GM13976 (cell line): ENCODE measurements at regions not wholly inside any gene's neighbourhood (a gene's known extent, or its start where the extent isn't known, plus 50 kb on each side); places are given as distances from the start of the nearest gene placed in this dataset.
"Not testable (repeated sequence)": the region's sequence is repeated elsewhere in the genome, so short reads cannot be mapped to it uniquely, and the experiment has no call there.

Source experiments
- DNase-seq: peaks from one replicate; pipeline ENCODE4 v3.0.0; 2012; ENCODE audit warnings: low spot score
- in situ Hi-C: fragments of 300-500 bp; cut with MboI; formaldehyde crosslinking; loops from one replicate; pipeline ENCODE4 v1.12.0; 2022; ENCODE audit warnings: low sequenced_read_pairs, mixed read lengths, inconsistent platforms; ENCODE audit not compliant: unreplicated experiment

DNA sequence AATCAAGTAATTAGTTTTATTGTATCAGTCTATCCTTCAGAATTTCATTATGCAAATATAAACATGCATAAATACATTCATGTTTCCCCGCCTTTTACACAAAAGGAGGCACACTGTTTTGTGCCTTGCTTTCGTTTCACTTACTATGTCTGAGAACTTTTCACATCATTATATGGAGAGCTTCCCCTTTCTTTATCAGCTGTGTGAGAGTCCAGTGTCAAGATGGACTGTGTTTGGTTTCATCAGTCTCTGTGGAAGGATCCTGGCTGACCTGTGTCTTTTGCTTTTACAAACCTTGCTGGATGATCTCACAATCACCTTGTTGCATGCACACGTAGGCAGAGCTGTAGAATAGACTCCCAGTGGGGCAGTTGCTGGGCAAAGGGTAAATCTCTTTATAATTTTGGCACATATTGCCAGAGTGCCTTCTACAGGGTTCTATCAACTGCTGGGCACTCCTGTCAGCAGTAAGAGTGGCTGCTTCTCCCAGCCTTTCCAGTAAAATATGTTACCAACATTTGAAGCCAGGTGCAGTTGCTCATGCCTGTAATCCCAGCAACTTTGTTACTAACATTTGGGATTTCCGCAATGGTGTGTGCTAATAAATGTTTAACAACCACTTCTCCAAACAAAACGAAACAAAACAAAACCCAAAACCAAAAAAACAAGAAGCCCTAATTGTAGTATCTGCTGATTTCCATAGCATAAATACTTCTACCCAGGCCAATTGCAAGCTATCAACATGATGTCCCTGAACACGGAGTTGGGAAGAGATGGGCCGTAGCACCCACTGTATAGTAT is 270.0 kb upstream of the PLGLB1 start:
- DNase-seq, in situ Hi-C loops: not testable (repeated sequence)

DNA sequence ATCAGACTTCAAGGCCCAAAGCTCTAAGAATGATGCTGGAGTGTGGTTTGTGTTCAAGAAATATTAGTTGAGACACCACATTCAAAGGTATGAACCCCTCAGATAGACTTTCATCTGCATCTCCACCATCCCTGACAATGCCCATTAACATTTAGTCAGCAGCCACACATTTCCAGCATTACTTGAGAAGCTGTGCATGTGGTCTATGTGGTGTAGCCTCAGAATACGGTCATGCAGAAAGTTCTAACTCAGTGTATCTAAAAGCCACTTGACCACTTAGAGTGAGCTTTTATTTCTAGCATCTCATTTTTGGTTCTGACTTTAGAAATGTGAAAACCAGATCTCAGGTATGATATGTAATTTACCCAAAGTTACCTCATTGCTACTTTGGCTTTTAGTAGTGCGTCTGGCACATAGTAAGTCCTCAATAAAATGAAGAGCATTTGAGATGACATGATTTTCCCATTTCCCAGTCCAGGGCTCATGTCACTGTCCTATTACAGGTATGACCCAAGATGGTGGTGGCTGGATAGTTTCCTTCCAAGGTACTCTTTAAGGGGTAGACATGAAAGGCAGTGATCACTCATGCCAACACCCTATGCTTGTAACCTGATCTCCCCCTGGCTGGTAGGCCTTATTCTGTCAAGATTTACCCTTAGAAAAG is 272.4 kb upstream of the PLGLB1 start:
- in situ Hi-C loops, DNase-seq: not testable (repeated sequence)

DNA sequence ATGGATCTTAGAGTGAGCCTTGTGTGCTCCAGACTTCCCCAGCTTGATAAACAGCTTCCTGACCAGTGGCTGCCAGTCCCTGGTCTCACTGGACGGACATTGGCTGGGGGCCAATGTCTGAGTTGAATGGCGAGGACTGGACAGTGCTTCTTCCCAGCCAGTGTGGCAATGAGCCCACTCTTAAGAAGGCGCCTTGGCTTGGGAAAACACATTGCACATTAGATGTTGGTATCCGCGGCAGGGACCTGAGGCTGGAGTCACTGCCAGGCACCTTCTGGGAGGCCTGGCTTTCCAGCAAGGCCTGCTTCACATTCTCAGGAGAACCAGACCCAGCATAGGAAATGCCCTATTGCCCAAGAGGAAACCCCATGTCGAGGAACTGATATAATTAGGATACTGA is 273.5 kb upstream of the PLGLB1 start:
- in situ Hi-C loops, DNase-seq: not testable (repeated sequence)

DNA sequence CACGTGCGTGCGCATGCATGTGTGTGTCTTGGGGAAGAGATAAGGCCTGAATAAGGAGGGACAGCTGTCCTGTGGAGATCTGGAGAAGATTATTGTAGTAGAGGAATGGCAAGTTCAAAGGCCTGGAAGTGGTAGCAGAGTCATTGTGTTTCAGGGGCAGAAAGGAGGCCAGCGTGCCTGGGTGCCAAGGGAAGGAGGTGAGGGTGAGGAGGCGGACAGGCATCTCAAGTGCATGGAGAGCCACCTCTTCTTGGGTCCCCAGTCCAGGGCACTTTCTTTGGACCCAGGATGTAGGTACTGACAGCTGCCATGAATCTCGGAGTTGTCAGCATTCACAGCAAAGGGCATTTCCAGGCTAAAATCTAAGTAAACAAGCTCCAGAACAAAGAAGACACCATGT is 279.7 kb upstream of the PLGLB1 start:
- in situ Hi-C loops, DNase-seq: not testable (repeated sequence)

DNA sequence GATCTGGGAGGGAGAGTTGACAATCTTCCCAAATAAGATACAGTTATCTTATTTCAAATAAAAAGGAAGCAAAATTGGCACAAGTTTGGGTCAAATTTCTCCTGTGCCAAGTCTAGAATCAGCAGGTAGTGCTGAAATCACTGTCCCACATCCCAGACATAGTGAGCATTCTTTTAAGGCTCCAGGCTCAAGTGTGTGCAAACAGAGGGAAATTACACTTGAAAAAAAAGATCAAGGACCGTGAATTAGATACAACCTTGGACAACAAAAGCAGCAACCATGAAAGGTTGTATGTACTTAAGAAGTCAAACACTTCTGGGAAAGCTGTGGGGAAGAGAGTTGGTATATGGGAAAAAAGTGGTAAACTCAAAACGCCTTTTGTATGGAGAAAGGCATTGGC is 280.2 kb upstream of the PLGLB1 start:
- DNase-seq, in situ Hi-C loops: not testable (repeated sequence)

DNA sequence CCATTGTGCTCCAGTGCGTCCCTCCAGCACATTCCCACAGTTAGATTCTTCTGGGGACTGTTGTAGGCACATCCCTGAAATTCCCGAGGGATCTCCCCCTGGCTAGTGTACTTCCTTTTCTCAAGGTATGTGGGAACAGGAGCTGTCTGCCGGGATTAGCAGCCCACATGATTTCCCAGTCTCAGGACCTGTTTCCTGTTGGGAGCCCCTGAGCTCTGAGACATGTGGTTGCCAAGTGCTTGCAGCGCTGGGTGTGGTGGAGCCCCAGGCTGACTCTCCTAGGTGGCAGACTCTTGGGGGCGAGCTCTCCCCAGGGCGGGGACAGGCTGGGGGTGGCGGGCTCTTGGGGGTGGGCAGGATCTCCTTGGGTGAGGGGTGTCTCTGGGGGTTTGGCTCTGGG is 287.0 kb upstream of the PLGLB1 start:
- DNase-seq, in situ Hi-C loops: not testable (repeated sequence)

DNA sequence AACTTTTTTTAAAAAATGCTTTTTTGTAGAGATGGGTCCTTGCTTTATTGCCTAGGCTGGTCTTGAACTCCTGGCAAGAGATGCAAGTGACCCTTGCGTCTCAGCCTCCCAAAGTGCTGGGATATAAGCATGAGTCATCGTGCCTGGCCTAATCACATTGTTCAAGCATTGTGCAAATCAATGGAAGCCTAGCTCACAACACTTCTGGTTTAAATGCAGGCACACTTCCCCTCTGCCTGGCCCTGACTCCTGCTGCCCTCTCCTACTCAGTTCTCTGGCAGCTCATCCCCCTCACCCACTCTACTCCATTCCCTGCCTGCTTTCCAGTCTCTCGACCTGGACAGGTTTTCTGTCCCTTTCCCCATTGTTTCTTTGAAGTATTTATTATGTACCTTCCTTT is 288.1 kb upstream of the PLGLB1 start:
- DNase-seq, in situ Hi-C loops: not testable (repeated sequence)

DNA sequence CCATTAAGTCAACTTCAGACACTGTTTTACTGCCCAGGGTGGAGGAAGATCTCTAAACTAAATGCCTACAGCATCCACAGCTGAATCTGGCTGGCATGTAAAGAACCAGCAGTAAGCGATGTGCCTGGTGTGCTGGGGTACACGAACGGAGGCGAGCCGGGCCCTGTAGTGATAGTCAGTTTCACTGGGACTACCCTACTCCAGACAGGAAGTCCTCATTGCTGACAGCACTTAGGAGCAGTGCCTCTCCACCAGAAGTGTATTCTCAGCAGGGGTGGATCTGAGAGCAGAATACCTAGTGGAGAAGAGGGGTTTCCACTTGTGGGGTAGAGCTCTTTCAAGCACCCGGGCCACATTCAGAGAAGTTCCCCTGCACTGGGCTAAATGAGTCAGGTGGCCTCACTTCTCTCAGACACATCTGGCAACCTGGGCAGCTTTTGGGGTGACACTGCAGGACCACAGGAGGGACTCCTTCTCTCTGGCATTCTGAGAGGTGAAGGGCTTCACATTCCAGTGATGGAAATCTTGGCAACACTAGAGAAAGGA is 290.3 kb upstream of the PLGLB1 start:
- in situ Hi-C loops, DNase-seq: not testable (repeated sequence)

DNA sequence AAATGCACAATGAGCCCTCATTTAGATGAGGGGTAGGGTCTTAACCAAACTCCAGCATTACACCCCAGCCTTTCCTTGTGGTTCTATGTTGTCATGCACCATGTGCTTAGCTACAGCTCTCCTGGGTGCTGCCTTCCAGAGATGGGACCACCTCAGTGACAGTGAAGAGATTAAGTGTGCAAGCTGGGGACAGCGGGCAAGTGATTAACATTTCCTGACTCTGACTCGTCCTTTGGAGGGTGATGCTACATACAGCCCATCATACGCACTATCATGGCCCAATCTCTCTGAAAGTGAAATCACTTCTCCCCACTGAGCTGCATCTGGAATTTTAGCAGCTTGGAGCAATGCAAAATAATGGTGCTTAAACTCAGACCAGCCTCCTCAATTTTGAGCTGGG is 293.0 kb upstream of the PLGLB1 start:
- DNase-seq, in situ Hi-C loops: not testable (repeated sequence)

DNA sequence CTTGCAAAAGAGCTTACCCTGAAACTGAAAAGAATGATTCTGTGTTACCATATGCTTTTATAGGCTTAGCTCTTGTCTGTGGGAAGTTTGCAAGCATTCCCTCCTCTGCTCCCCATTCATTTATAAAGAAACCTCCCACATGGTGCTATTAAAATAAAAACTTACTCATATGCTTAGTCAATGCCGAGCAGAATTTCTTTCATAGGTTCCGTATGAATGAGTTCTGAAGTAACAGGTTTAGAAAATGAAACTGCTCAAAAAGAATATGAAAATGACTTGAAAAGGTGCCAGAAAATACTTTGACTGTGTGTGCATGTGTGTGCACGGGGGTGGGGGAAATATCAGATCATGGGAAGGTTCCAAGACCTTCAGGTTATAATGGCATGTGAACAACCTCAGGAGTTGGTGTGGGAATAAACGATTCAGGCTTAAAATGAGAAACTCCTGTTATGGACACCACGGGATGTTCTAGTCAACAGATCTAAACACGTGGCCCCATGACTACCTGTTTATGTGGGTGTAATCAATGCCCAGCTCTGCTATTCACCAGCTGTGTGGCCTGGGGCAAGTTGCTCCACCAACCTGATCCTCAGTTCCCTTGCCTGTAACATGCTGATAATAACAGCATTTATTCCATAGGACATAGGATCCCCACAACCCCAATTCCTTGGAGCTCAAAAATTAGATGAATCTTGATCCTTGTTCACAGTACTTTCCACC is 293.7 kb upstream of the PLGLB1 start:
- DNase-seq, in situ Hi-C loops: not testable (repeated sequence)

DNA sequence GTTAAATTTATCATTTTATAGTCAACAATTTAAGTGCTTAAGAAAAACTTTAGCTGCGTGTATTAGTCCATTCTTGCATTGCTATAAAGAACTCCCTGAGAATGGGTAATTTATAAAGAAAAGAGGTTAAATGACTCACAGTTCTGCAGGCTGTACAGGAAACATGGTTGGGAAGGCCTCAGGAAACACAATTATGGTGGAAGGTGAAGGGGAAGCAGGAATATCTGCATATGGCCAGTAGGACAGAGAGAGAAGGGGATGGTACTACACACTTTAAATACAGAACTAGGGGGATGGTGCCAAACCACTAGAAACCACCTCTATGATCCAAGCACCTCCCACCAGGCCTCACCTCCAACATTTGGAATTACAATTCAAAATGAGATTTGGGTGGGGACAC is 295.5 kb upstream of the PLGLB1 start:
- DNase-seq, in situ Hi-C loops: not testable (repeated sequence)

DNA sequence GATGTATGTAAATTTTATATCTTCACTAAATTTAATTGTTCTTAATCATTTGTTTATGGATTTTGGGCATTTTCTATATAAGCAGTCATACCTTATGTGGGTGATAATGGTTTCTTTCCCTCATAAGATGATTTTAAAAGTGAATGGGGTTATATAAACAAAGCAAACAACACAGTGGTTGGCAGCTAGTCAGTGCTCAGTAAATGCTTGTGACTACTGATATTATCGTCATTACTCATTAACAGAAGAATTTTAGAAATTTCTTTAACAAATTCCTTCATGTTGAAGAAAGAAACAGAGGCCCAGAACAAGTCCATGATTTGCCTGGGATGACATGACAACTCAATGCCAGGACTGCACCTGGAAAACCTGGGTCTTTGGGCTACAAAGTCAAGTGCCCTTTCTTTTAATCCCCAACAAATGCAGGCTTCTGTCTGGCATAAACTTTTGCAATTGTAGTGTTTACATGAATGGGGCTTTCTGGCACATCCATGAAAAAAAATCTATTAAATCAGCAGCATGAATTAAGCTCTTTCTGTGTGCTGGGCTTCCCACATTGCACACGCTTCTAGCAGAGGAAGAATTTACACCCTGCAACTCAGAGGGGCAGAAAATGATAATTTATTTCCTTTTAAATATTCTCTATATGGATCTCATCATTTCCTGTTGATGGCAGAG is 297.3 kb upstream of the PLGLB1 start:
- DNase-seq, in situ Hi-C loops: not testable (repeated sequence)

DNA sequence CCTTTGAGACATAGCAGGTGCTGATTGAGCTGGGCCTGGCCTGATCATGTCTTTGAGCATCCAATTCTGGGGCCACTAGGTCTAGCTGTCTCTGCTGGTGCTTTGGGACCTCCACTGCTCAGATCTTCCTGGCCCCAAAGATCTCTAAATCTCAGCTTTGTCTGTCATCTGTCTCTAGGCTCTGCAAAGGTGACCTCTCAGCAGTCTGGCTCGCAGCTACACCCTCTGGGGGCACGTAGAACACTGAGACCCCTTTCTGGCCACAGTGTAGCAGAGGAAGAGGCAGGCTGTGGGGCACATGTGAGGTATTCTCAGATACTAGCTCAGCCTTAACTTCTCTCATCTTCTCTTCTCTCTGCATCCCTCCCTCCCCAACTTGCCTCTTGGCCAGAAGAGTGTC is 298.1 kb upstream of the PLGLB1 start:
- in situ Hi-C loops, DNase-seq: not testable (repeated sequence)

DNA sequence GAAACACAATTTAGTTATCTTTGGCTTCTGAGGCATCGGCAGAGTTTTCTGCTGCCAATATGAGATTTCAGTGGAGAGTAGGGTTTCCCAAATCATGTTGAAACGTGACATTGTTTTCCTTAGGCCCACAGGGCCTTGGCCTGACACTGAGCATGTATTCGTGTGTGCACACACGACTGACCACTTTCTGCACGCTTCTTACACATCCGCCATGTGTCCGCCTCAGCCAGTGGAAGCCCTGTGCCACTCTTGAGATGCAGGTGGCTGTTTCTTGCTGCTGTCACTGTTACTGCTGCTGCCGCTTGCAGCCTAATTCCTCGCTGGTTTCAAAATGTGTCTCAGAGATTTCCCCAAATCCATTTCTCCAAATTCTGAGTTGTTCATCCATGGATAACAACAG is 299.6 kb upstream of the PLGLB1 start:
- DNase-seq, in situ Hi-C loops: not testable (repeated sequence)

DNA sequence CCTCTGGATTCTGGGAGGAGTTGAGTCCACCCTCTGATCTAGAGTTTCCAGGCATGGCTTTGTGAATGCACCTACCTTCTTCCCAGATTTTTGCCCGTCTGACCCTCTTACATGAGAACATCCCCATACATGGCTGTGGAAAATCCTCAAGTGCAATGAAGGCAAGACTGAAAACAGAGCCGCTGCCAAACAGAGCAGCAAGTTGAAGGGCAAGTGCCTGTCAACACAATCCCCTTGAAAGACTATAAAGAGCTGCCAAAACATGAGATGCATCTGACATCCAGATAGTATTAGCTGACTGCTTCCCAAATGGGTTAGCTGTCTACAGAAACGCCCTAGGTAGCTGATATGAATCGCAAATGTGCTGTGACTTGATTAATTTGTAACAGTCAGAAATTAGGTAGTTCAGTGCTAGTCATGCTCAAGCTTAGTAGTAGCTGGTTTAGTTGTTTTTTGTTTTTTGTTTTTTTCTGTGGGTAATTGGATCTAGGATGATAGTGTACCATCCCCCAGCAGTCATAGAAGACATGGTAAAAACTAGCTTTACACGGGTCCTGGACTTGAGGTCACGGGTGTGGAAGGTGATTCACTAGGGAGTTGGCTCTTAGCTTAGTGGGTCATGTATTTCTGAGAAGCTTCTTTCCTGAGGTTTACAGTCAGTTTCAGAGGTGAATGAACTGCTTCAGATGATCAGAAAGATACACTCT is 302.8 kb upstream of the PLGLB1 start:
- in situ Hi-C loops, DNase-seq: not testable (repeated sequence)

DNA sequence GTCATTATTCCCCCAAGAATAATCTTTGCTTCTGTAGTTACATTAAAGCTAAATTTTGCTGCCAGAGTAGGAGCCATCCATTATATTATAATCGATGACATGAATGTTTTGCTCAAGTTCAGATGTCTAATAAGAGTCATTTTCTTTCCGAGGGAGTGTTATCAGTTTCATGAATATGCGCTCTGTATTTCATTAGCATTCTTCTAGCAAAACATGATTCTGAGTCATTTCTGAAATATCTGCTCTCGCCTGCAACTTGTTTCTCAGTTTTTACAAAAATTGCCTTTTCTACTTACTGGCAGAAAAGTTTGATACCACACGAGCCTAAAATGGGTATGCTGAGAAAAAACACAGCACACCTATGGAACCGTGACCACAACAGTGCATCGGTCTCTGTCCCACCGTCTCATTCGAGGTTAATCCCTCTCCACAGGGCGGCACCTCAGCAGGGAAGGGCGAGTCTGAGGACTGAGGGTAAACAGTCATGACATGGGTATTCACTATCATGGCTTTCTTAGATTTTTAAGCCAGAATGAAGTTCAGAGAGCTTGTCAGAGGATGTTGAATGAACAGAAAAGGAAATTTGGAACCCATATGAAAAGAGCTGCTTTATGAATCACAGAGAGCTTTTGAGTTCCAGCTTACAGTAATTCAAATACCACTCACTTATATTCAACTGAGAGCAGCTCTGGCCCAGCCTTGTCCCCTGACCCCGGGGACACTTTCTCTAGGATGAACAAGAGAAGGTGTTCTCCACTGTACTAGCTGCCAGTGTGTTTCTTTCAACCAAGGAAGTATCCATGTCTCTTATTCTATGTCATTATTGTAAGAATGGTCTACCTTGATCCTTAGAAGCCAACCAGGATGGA is 303.6 kb upstream of the PLGLB1 start:
- in situ Hi-C loops, DNase-seq: not testable (repeated sequence)

DNA sequence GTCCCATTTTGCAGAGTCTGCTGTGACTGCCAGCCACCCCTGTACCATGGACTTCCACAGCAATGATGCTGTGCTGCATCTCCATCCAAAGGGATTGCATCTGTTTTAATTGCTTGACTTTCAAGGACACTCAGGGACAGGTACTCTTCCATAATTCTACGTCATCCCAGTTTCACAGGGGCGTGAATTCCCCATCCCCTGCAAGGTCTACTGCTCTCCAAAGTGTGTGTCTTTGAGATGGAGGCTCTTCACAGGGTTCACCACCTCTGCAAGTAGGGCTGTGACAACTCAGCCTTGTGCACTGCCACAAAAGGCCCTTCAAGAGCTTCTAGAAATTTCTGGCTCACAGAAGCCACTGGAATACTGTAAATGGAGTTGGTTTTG is 304.3 kb upstream of the PLGLB1 start:
- in situ Hi-C loops, DNase-seq: not testable (repeated sequence)
